Body of pancreas (tissue), 4 donors: ENCODE measurements at regions not wholly inside any gene's neighbourhood (a gene's known extent, or its start where the extent isn't known, plus 50 kb on each side); places are given as distances from the start of the nearest gene placed in this dataset.

Experiments used
- ATAC-seq: fragments of 150-250 bp; one replicate; pipeline ENCODE4 v1.9.1; 2016
- DNase-seq, 4 donors: peaks; one replicate each; pipeline ENCODE4 v3.0.0-alpha.2; 2019
- H3K27ac ChIP-seq, 4 donors: fragments of 200-600 bp; sonication (generic); 1 replicate in 3 of 4; 2 replicates in 1 of 4; pipeline versions ENCODE4 v1.5.1 to v1.6.1; 2016 to 2019; ENCODE audit warnings: mild to moderate bottlenecking in 1 of 4, mixed read lengths in 1 of 4, moderate library complexity in 1 of 4
- H3K27me3 ChIP-seq, 2 donors: fragments of 200-600 bp; sonication (generic); one replicate each; pipeline ENCODE4 v1.6.0; 2016; ENCODE audit warnings: mild to moderate bottlenecking in 1 of 2
- H3K36me3 ChIP-seq, 2 donors: fragments of 200-600 bp; sonication (generic); replicated peaks in 1 of 2; 2 replicates each; pipeline ENCODE4 v1.5.1; 2016; ENCODE audit warnings: low read depth in 2 of 2; ENCODE audit not compliant: insufficient read depth in 1 of 2
- H3K4me1 ChIP-seq: fragments of 200-600 bp; sonication (generic); one replicate; pipeline ENCODE4 v1.6.0; 2016
- H3K4me3 ChIP-seq, 2 donors: fragments of 200-600 bp; sonication (generic); 1 replicate in 1 of 2; 2 replicates in 1 of 2; pipeline ENCODE4 v1.5.1; 2016 to 2019
- H3K9me3 ChIP-seq, 3 donors: fragments of 200-600 bp; sonication (generic); 1 replicate in 2 of 3; 2 replicates in 1 of 3; pipeline ENCODE4 v1.5.1; 2016
- CTCF ChIP-seq, 7 experiments: fragments of 450-650 bp in 4 of 7; fragments of 200-600 bp in 3 of 7; sonication (generic) in 3 of 7; IDR thresholded peaks; one replicate each; pipeline ENCODE4 v1.5.1; 2016 to 2019; ENCODE audit warnings: antibody characterized with exemption in 7 of 7
- POLR2A ChIP-seq, 3 donors: fragments of 450-650 bp; IDR thresholded peaks; one replicate each; pipeline ENCODE4 v1.6.1; 2016; ENCODE audit warnings: antibody characterized with exemption in 3 of 3, mild to moderate bottlenecking in 2 of 3
- WGBS, 2 donors: methylation state at CpG; one replicate each; pipeline ENCODE4 v1.1.5; 2017; 5-methylcytosine and 5-hydroxymethylcytosine counted together
- intact Hi-C: fragments of 100-400 bp; cut with DNase I; formaldehyde crosslinking; loops from one replicate; pipeline ENCODE4 v1.15.1; 2023

- Histone ChIP-seq H3K36me3 (no peaks in the 10 kb centered on the region), H3K4me3 (no peak overlapping the region), H3K4me1 (no peaks in the 10 kb centered on the region), H3K9me3 (no peaks in the 10 kb centered on the region), H3K27me3 (no peaks in the 10 kb centered on the region), H3K27ac (no peak overlapping the region)
- WGBS, 2 donors = 34 to 41% methylated on average over 1 of the region's 1 CpG
- intact Hi-C loops = no loop called here
- DNase-seq (no peak), ATAC-seq (no peak)
- TF ChIP-seq POLR2A (IDR thresholded peaks at IDR 0.05) = no peak
- TF ChIP-seq CTCF (IDR thresholded peaks at IDR 0.05) = no peak
These were observed 301.3 kb upstream of the MGMT start for GRCh38 chr10:129165770-129166169.

GRCh38 chr10:129168660-129169059 lies 298.4 kb upstream of the MGMT start:
- intact Hi-C loops = no loop called here
- Histone ChIP-seq H3K9me3 (no peaks in the 10 kb centered on the region), H3K4me3 (no peak overlapping the region), H3K4me1 (no peaks in the 10 kb centered on the region), H3K36me3 (no peaks in the 10 kb centered on the region), H3K27me3 (no peaks in the 10 kb centered on the region), H3K27ac (no peak overlapping the region)
- WGBS, 2 donors = 32 to 38% methylated on average over 4 of the region's 4 CpGs
- no peak for TF ChIP-seq CTCF (IDR thresholded peaks at IDR 0.05)
- TF ChIP-seq POLR2A (IDR thresholded peaks at IDR 0.05) = no peak
- DNase-seq (no peak), ATAC-seq (no peak)

GRCh38 chr10:129169115-129169514 lies 297.9 kb upstream of the MGMT start:
- intact Hi-C loops = no loop called here
- 57 to 73% methylated on average over 6 of the region's 6 CpGs for WGBS, 2 donors
- ATAC-seq = no peak

GRCh38 chr10:129170812-129171211 lies 296.2 kb upstream of the MGMT start:
- no peak overlapping the region for H3K27ac ChIP-seq
- no peaks in the 10 kb centered on the region for H3K27me3 ChIP-seq
- 49 to 53% methylated on average over 3 of the region's 3 CpGs for whole genome bisulfite sequencing, 2 donors
- no peak overlapping the region for H3K4me3 ChIP-seq
- no peaks in the 10 kb centered on the region for H3K4me1 ChIP-seq
- no peak for TF ChIP-seq POLR2A (IDR thresholded peaks at IDR 0.05)
- TF ChIP-seq CTCF (IDR thresholded peaks at IDR 0.05) = no peak
- H3K36me3 ChIP-seq = no peaks in the 10 kb centered on the region
- no peak for DNase-seq
- H3K9me3 ChIP-seq = no peaks in the 10 kb centered on the region
- no peak for ATAC-seq
- intact Hi-C loops = no loop called here

More at GRCh38 chr10:129169115-129169514, 297.9 kb upstream of the MGMT start:
- Histone ChIP-seq H3K36me3 (no peaks in the 10 kb centered on the region), H3K9me3 (no peaks in the 10 kb centered on the region), H3K27ac (no peak overlapping the region), H3K4me3 (no peak overlapping the region), H3K4me1 (no peaks in the 10 kb centered on the region), H3K27me3 (no peaks in the 10 kb centered on the region)
- no peak for DNase-seq
- TF ChIP-seq CTCF (IDR thresholded peaks at IDR 0.05) = no peak
- TF ChIP-seq POLR2A (IDR thresholded peaks at IDR 0.05) = no peak

- Histone ChIP-seq H3K36me3 (no peaks in the 10 kb centered on the region), H3K4me3 (no peak overlapping the region), H3K9me3 (no peaks in the 10 kb centered on the region), H3K27me3 (no peaks in the 10 kb centered on the region), H3K4me1 (no peaks in the 10 kb centered on the region), H3K27ac (no peak overlapping the region)
- 58 to 70% methylated on average over 3 of the region's 3 CpGs for WGBS, 2 donors
- intact Hi-C loops = no loop called here
- DNase-seq (no peak), ATAC-seq (no peak)
- TF ChIP-seq CTCF (IDR thresholded peaks at IDR 0.05) (no peak), POLR2A (IDR thresholded peaks at IDR 0.05) (no peak)
These were observed 295.2 kb upstream of the MGMT start for GRCh38 chr10:129171812-129172211.
